COLO668 (cell line): ENCODE measurements at regions not wholly inside any gene's neighbourhood (a gene's known extent, or its start where the extent isn't known, plus 50 kb on each side); places are given as distances from the start of the nearest gene placed in this dataset.
A peak's percentile ranks its signal among the peaks of the same experiment; 100 is the strongest.
"Not testable (repeated sequence)": the region's sequence is repeated elsewhere in the genome, so short reads cannot be mapped to it uniquely, and the experiment has no call there.

Source experiments
- DNase-seq: peaks from one replicate; lab custom pipeline; 2025; ENCODE audit not compliant: unreplicated experiment; lab: John Stamatoyannopoulos, UW

DNA sequence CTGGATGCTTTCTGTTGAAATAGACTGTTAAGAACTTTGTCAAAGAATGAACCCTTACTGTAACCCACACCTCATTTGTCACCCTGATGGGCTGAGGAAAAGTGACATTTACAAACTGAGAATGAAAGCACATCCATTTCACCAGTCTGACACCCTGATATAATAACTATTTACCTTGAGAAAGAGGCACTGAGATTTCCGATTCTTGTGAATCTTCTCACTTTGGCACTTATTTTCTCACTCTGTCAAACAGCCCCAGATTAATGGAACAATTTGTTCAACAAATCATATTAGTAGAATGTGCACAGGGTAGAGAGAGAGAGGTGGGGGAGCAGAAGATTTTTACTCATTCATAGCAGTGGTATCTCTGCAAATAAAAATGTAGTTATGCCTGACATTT, 606.9 kb downstream of the MCTP2 start:
- no peak for DNase-seq

DNA sequence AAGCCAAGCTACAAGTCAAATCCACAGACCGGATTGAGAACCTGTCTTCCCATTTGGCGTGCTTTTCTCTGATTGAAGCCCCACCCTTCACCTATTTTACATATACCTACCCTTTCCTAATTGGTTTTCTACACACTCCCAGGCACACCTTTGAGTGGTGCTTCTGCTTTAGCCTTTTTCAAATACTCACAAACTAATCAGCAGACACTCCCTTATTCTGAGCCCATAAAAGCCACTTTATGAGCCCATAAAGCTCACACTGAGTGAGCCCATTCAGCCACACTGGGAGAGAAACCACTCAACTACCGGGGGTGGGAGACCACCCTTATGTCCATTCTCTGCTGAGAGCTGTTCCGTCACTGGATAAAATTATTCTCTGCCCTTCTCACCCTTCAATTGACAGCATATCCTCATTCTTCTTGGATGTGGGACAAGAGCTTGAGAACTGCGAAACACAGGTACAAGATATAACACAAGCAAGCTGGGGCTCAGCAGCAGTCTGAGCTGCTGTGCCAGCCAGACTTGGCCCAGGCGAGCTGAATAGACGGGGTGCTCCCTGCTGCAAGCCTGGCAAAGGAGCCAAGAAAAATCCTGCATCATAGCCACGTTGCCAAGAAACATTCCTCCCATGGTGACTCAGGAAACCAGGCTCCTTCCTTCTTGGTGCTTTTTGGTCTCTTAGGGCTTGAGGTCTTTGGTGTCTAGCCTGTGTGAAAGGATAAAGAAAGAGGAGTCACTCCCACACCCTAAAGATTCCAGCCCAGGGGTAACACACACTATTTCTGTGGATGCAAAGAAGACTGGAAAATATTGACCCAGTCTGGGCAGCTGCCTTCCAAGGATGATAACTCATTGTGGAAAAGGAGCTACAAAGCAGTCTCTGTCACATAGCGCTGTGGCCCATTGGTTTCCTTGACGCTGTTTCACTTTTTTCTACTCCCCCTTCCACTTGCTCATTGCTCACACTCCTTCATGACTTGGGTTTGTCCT, 609.7 kb downstream of the MCTP2 start:
- DNase-seq = no peak

DNA sequence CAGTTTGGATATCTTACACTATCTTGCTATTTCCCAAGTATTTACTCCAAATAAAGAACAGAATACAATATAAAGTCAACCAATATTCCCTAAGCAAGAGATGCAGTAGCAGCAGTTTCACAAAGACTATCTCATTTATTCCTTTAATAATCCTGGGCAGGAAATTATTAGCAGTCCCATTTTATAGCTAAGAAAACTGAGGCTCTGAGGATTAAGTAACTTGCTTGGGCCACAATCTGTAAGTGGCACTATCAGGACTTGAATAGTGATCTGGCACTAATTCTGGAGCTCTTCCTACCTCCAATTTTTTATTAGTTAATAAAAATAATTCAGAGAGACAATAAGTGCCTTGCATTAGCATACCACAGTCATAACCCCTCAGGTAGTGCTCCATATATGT, 611.7 kb downstream of the MCTP2 start:
- no peak for DNase-seq

DNA sequence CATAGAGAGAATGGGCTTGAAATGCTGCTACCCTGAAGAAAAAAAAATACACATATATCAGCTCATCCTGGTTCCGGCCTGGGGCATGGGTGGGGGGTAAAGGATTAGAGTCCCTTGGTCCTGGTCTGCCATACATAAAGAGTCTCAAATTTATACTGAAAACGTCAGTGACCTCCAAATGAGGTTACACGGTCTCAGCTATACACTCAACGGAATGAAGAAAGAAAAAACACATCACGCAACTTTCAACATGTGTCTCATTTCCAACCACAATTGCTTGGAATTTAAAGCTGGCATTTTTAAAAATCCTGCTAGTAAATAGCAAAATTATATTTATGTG, 612.8 kb downstream of the MCTP2 start:
- peak; percentile 20 for DNase-seq

DNA sequence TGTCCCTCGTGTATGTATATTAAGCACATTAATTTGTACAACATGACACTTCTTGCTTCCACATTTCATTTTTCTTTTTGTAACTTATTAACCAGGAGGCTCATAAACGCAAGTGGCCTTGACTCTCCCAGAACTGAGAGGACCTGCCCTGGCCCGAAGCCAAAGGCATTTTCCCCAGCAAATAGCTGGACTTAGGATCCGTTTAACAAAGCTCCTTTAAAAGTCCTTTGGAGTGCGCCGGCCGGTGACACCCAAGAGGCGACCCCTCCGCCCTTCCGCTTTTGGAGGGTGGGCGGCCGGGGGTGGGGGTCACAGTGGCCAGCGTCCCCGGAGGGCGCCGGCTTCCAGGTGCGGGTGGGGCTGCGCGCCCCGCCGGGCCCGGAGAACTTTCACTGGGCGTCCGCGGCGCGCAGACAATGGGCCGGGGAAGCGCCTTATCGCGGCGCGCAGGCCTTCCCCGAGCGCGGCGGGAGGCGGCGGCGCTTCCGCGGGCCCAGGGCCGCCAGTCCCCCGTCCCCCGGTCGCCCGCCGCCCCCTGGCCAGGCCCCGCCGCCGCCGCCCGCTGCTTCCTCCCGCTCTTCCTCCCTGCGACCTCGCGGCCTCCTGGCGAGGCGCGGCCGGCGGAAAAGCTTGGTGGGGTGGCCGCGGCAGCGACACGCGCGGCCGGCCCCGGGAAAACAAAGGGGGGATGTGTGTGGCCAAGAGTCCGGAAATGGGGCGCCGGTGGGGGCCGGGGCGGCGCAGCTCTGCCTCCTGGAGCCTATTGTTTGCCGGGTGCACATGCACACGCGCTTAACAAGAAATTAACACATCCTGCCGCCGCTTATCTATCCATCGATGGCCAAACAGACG, 613.4 kb downstream of the MCTP2 start:
- peak; percentile 89 for DNase-seq

DNA sequence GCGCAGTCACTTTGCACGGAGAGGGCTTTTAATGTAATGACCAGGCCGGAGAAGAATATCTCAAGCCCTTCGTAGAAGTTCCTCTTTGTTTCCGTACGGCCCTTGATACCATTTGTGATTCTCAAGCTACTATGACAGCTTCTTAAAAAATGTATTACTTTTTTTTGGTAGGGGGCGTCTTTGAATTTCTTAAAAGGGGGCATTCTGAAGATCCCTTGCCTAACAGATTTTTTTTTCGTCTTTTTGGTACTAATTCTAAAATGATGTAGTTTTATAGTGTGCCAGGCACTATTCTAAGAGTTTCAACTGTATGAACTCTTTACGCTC, 614.0 kb downstream of the MCTP2 start:
- DNase-seq = no peak

DNA sequence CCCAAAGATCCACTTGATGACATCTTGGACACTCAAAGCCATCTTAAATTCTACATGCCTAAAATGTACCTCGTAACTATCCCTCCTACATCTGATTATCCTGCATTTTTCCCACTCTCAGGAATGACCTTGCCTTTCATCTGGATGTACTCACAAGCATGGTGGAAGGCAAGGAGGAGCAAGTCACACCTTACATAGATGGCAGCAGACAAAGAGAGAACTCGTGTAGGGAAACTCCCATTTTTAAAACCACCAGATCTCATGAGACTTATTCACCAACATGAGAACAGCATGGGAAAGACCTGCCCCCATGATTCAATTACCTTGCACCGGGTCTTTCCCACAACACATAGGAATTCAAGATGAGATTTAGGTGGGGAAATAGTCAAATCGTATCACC, 616.0 kb downstream of the MCTP2 start:
- no peak for DNase-seq

DNA sequence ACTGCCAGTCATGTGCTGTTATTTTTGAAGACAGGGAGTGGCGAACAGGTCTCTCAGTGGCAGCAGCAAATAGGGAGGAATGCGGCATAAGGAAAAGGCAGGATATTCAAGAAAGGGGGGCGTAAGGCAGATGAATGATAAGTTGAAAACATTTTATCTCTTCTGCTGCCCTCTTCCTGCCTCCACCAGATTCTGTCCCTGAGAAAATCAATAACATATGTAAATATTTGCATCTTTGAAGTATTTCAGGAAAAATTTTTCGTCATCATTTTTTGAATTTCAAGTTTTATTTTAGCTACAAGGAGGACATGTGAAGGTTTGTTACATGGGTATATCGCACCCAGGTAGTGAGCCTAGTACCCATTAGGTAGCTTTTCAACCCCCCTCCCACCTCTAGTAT, 616.7 kb downstream of the MCTP2 start:
- no peak for DNase-seq

DNA sequence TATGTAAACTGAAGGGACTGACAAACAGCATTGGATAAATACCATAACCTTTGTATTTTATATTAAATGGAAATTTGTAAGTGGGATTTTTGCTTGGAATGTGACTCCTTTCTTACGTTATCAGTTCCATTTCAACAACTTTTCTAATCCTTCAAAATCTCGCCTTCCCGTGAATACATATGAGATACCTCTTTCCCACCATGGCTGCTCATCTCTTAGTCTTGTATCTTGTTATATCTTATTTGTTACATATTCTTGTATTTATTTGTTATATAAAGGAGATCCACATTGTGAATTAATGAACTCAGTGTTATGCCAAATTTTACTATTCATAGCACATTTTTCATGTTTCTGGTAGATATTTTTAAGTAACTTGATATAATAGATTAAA, 623.7 kb downstream of the MCTP2 start:
- no peak for DNase-seq

DNA sequence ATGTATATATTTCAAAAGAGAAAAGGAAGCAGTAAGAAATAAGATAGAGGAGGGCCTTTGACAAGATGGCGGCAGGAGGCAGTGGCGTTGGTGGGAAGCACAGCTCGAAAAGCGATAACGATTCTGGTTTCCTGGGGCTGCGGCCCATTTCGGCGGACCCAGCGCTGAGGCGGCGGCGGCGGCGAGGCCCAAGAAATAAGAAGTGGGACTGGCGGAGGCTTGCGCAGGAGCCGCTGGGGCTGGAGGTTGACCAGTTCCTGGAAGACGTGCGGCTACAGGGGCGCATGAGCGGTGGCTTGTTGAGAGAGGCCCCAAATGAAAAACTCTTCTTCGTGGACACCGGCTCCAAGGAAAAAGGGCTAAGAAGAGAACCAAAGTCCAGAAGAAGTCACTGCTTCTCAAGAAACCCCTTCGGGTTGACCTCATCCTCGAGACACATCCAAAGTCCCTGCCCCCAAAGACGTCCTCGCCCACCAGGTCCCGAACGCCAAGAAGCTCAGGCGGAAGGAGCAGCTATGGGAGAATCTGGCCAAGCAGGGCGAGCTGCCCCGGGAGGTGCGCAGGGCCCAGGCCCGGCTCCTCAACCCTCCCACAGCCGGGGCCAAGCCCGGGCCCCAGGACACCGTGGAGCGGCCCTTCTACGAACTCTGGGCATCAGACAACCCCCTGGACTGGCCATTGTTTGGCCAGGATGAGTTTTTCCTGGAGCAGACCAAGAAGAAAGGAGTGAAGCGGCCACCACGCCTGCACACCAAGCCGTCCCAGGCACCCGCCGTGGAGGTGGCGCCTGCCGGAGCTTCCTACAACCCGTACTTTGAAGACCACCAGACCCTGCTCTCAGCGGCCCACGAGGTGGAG, 624.3 kb downstream of the MCTP2 start:
- no peak for DNase-seq

DNA sequence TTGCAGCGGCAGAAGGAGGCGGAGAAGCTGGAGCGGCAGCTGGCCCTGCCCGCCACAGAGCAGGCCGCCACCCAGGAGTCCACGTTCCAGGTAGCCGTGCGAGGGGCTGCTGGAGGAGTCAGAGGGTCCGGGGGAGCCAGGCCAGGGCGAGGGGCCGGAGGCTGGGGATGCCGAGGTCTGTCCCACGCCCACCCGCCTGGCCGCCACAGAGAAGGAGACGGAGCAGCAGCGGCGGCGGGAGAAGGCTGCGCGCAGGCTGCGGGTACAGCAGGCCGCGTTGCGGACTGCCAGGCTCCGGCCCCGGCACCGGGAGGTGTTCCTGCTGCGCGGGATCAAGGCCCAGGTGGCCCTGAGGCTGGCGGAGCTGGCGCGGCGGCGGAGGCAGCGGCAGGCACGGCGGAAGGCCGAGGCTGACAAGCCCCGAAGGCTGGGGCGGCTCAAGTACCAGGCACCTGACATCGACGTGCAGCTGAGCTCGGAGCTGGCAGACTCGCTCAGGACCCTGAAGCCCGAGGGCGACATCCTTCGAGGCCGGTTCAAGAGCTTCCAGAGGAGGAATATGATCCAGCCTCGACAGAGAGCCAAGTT, 625.0 kb downstream of the MCTP2 start:
- DNase-seq = no peak

DNA sequence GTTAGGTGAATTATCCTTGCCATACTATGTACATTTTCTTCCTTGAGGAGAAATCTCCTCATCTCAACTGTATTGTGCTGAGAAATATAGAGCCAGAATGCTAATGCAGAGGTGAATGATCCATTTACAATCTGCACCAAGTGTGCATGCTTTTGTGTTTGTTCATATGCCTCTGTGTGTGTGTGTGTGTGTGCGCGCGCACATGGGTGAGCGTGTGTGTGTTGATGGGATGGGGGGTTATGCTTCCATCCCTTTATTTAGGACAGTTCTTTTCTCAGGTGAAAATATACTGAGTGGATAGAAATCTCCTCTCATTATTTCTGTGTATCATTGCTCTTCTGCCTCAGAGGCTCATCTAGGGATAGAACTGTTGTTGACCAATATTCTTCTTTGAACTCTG, 626.1 kb downstream of the MCTP2 start:
- DNase-seq = no peak

DNA sequence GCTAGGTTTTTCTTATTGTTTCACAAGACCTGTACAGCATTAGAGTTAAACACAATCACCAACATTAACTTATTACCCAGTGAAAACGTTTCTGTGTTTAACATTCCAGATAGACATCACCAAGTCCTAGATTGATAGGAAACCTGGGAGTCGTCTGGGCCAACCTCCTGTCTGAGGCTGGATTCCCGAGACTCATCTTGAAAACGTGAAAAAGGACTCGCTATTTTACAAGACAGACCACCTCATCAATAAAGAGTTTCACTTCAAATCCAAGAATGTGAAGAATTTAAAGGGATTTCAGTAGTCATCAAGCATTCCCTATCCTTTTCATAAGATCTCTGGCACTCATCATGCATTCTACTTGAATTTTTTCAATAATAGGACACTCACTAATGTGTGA, 626.6 kb downstream of the MCTP2 start:
- DNase-seq = no peak

DNA sequence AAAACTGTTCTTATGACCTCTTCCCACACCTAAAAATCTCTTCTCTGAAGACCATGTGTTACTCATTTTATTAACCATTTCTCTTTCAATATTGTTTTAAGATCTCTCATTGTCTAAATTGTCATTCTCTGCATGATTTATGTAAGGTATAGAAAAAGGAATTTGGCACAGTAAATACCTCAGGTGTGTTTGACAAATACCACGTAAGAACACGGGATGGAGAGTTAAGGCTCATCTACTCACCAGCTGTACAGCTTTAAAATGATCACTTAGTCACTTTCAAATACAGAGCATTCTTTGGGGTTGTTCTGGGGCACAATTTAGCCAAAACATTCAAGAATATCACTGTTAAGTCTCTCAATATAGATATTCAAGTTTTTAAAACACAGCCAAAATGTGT, 627.1 kb downstream of the MCTP2 start:
- no peak for DNase-seq

DNA sequence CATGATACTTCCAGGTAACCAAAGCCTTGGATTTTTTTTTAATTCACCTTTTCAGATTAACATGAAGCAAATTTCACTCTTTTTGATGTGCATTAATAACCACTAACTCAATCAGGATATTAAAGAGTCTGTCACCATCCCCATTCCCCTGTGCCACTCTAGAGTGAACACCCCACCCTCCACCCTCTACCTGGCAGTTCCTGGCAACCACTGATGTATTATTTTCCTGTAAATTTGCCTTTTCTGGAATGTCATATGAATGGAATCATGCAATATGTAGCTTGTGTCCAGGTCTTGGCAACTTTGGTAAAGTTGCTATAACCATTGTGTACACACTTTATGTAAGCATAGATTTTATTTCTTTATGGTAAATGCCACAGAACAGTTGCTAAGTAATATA, 627.6 kb downstream of the MCTP2 start:
- no peak for DNase-seq

DNA sequence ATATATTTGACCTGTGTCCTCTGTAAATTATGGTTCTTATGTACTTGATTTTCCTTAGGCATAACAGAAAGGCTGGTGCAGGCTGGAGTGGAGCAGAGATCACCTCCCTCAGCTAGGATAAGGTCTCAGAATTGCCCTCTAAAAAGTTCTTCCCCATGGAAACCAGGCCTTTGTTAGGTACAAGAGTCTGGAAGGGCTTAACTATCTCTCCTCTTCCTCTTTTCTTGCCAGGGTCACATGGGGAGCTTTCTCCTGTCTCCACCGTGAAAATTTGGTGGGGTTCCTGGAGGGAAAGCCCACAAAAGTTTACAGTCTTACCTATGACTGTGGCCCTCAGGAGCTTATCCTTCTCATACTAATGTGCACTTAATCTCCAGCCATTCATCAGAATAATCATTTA, 633.2 kb downstream of the MCTP2 start:
- no peak for DNase-seq

DNA sequence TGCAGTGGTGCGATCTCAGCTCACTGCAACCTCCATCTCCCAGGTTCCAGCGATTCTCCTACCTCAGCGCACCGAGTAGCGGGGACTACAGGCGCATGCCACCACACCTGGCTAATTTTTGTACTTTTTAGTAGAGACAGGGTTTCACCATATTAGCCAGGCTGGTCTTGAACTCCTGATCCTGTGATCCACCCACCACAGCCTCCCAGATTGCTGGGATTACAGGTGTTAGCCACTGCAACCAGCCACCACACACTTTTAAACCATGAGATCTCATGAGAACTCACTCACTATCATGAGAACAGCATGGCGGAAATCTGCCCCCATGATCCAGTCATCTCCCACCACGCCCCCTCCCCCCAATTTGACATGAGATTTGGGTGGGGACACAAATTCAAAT, 636.9 kb downstream of the MCTP2 start:
- not testable (repeated sequence) for DNase-seq

DNA sequence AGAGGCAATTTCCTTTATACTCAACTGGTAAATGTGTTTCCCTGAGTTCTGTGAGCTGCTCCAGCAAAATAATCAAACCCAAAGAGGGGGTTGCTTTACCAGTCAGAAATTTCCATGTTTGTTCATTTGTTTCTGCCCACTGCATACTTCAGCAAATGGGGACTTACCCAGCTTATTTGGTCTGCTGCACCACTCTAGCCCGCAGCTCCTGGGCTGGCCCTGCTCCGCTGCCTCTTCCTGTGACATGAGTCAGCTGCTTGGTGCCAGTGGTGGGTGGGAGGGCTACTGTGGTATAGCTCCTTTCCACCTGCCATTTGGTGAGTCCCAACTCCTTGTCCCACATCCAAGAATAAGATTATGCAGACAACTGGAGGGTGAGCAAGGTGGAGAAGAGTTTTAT, 644.2 kb downstream of the MCTP2 start:
- DNase-seq = no peak

DNA sequence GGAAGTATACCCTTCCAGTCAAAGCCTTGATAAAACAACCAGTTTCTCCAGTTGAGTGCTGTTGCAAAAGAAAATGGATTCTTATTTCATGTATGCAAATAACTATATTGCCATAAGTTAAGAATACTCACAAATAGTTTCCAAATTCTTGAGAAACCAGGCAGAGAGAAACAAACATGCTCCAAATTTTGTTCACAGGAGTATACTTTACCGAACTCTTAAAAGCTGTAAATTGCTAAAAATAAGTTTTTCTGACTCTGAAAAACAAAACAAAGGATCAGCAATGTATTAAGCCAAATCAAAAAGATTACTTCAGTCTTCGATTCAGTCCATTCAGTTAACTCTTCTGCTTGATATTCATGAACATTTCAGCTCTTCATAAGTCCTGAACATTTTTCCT, 646.5 kb downstream of the MCTP2 start:
- DNase-seq = no peak

DNA sequence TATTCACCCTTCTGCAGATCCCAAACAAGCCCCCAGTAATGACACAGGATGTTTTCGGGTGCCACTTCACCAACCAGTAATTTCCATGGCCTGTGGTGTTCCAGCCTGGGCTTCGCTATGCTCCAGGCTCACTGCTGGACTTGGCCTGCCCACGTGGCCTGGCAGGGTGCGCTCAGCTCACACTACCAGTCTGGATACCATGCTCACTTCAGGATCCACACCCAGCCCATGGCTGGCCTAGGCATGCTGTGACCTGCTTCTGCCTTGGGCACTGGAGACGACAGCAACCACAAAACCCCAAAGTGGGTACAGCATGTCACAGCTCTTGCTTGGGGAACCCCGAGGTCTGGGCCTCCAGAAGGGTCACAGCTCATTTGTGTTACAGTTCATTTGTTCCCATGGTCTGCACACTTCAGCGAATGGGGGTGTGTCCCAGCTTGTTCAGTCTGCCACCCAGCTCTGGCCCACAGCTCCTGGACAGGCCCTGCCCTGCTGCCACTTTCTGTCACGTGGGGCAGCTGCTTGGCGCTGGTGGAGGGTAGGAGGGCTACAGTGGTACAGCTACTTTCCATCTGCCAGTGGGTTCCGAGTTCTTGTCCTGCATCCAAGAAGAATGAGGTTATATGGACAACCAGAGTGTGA, 650.8 kb downstream of the MCTP2 start:
- no peak for DNase-seq

DNA sequence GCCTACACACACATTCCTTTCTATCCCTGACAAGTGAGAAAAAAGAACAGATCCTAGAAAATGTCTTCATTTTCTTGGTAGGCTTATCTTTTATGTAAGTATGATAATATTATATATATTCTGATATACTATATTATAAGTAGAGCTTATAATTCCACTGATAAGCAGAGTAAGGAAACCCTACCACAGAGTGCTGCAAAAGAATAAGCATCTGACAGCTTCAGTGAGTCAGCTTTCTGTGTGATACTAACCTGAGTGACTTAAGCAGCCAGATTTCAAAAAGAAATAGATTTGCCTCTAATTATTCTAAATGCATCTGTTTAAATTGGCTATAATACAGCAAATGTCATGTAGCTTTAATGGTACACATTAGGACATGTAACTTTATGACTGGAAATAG, 656.0 kb downstream of the MCTP2 start:
- no peak for DNase-seq
